Urothelium cell line (cell line): ENCODE measurements at regions not wholly inside any gene's neighbourhood (a gene's known extent, or its start where the extent isn't known, plus 50 kb on each side); places are given as distances from the start of the nearest gene placed in this dataset.

Source experiments
- DNase-seq: peaks from one replicate; pipeline ENCODE4 v3.0.0; 2011; ENCODE audit warnings: low spot score, mixed read lengths
- FAIRE-seq: peaks from 2 replicates; lab custom pipeline; 2011; peaks lifted over from hg19 to GRCh38; lab: Jason Lieb, UNC

GRCh38 chr10:85177767-85178166 is 849.4 kb downstream of the CCSER2 start:
- no peak for FAIRE-seq

GRCh38 chr10:85187047-85187446 is 858.7 kb downstream of the CCSER2 start:
- FAIRE-seq (no peak), DNase-seq (no peak)

More at GRCh38 chr10:85177767-85178166, 849.4 kb downstream of the CCSER2 start:
- DNase-seq, result no peak

GRCh38 chr10:85188770-85189484 is 860.5 kb downstream of the CCSER2 start:
- DNase-seq (no peak), FAIRE-seq (no peak)

GRCh38 chr10:85193796-85194195 is 865.4 kb downstream of the CCSER2 start:
- no peak for FAIRE-seq

GRCh38 chr10:85194706-85195105 is 866.3 kb downstream of the CCSER2 start:
- no peak for DNase-seq
- no peak for FAIRE-seq

More at GRCh38 chr10:85193796-85194195, 865.4 kb downstream of the CCSER2 start:
- no peak for DNase-seq

GRCh38 chr10:85195596-85195995 is 867.2 kb downstream of the CCSER2 start:
- DNase-seq (no peak), FAIRE-seq (no peak)

- no peak for FAIRE-seq
These were observed 876.4 kb downstream of the CCSER2 start for GRCh38 chr10:85204814-85205213.

GRCh38 chr10:85212526-85212925 is 884.1 kb downstream of the CCSER2 start:
- FAIRE-seq, result no peak
- no peak for DNase-seq

More at GRCh38 chr10:85204814-85205213, 876.4 kb downstream of the CCSER2 start:
- no peak for DNase-seq

GRCh38 chr10:85213493-85213892 is 885.1 kb downstream of the CCSER2 start:
- FAIRE-seq (no peak), DNase-seq (no peak)

GRCh38 chr10:85222300-85222699 is 893.9 kb downstream of the CCSER2 start:
- FAIRE-seq, result no peak

GRCh38 chr10:85224366-85224940 is 896.1 kb downstream of the CCSER2 start:
- no peak for DNase-seq
- no peak for FAIRE-seq

More at GRCh38 chr10:85222300-85222699, 893.9 kb downstream of the CCSER2 start:
- no peak for DNase-seq

GRCh38 chr10:85225311-85225710 is 896.9 kb downstream of the CCSER2 start:
- no peak for DNase-seq
- FAIRE-seq, result no peak

- no peak for FAIRE-seq
- DNase-seq, result no peak
These were observed 898.2 kb downstream of the CCSER2 start for GRCh38 chr10:85226596-85226995.

- DNase-seq, result no peak
- FAIRE-seq, result no peak
These were observed 900.3 kb downstream of the CCSER2 start for GRCh38 chr10:85228726-85229125.

- DNase-seq (no peak), FAIRE-seq (no peak)
These were observed 903.3 kb downstream of the CCSER2 start for GRCh38 chr10:85231534-85232270.

GRCh38 chr10:85235258-85235657 is 906.9 kb downstream of the CCSER2 start:
- FAIRE-seq, result no peak
- DNase-seq, result no peak

GRCh38 chr10:85238676-85239075 is 910.3 kb downstream of the CCSER2 start:
- no peak for FAIRE-seq
- no peak for DNase-seq

- FAIRE-seq, result no peak
- DNase-seq, result no peak
These were observed 921.9 kb downstream of the CCSER2 start for GRCh38 chr10:85250304-85250703.

GRCh38 chr10:85256481-85256880 is 928.1 kb downstream of the CCSER2 start:
- DNase-seq (no peak), FAIRE-seq (no peak)

GRCh38 chr10:85259908-85260307 is 931.5 kb downstream of the CCSER2 start:
- DNase-seq (no peak), FAIRE-seq (no peak)

GRCh38 chr10:85262992-85263391 is 934.6 kb downstream of the CCSER2 start:
- no peak for DNase-seq
- no peak for FAIRE-seq

- DNase-seq (no peak), FAIRE-seq (no peak)
These were observed 936.7 kb downstream of the CCSER2 start for GRCh38 chr10:85265121-85265520.
